RWPE2 (cell line): ENCODE measurements at regions not wholly inside any gene's neighbourhood (a gene's known extent, or its start where the extent isn't known, plus 50 kb on each side); places are given as distances from the start of the nearest gene placed in this dataset.

Experiments
- ATAC-seq: fragments of 200-7000 bp; cut with Tn5 transposase; 3 replicates; pipeline ENCODE4 v1.9.1; 2021; ENCODE audit warnings: low read depth
- DNase-seq: peaks from one replicate; pipeline ENCODE4 v3.0.0-alpha.2; 2020; ENCODE audit warnings: low spot score
- H3K27ac ChIP-seq: fragments of 450-650 bp; 2 replicates; pipeline ENCODE4 v1.5.1; 2017; ENCODE audit warnings: mild to moderate bottlenecking; ENCODE audit not compliant: poor library complexity, severe bottlenecking
- H3K27me3 ChIP-seq: fragments of 250-450 bp; sonication (Bioruptor Pico); 2 replicates; pipeline ENCODE4 v1.5.1; 2021; ENCODE audit warnings: mild to moderate bottlenecking, moderate library complexity; ENCODE audit not compliant: insufficient read depth, poor library complexity, severe bottlenecking
- H3K36me3 ChIP-seq: fragments of 250-450 bp; sonication (Bioruptor Pico); 2 replicates; pipeline ENCODE4 v1.5.1; 2020; ENCODE audit warnings: low read depth, mild to moderate bottlenecking, moderate library complexity
- H3K4me1 ChIP-seq: fragments of 250-450 bp; sonication (Bioruptor Pico); 2 replicates; pipeline ENCODE4 v1.5.1; 2021; ENCODE audit warnings: mild to moderate bottlenecking, moderate library complexity; ENCODE audit not compliant: insufficient read depth, poor library complexity, severe bottlenecking
- H3K4me3 ChIP-seq: fragments of 250-450 bp; sonication (Bioruptor Pico); 2 replicates; pipeline ENCODE4 v1.5.1; 2021; ENCODE audit warnings: mild to moderate bottlenecking, moderate library complexity; ENCODE audit not compliant: severe bottlenecking
- H3K9me3 ChIP-seq: fragments of 250-450 bp; sonication (Bioruptor Pico); 2 replicates; pipeline ENCODE4 v1.5.1; 2021; ENCODE audit warnings: mild to moderate bottlenecking, moderate library complexity; ENCODE audit not compliant: severe bottlenecking
- CTCF ChIP-seq: fragments of 450-650 bp; IDR thresholded peaks from one replicate; pipeline ENCODE4 v1.5.1; 2017; ENCODE audit warnings: mild to moderate bottlenecking, moderate library complexity; ENCODE audit not compliant: poor library complexity, severe bottlenecking

- no peaks in the 10 kb centered on the region for H3K4me1 ChIP-seq
- no peak for TF ChIP-seq CTCF
- ATAC-seq (no peak), DNase-seq (no peak)
- no peaks in the 10 kb centered on the region for H3K36me3 ChIP-seq
- H3K27ac ChIP-seq: no peak overlapping the region
- no peaks in the 10 kb centered on the region for H3K9me3 ChIP-seq
- peaks cover 15% of the 10 kb centered on the region for H3K27me3 ChIP-seq
- H3K4me3 ChIP-seq: no peak overlapping the region
These were observed 198.4 kb upstream of the NTM start for GRCh38 chr11:131172011-131172410.

GRCh38 chr11:131178020-131178419, 192.4 kb upstream of the NTM start:
- ATAC-seq: no peak
- DNase-seq: no peak
- Histone ChIP-seq H3K27ac (no peak overlapping the region), H3K9me3 (no peaks in the 10 kb centered on the region), H3K4me3 (no peak overlapping the region), H3K36me3 (no peaks in the 10 kb centered on the region), H3K27me3 (peaks cover 17% of the 10 kb centered on the region), H3K4me1 (no peaks in the 10 kb centered on the region)
- TF ChIP-seq CTCF: no peak

- no peak for DNase-seq
These were observed 191.8 kb upstream of the NTM start for GRCh38 chr11:131178596-131178995.

GRCh38 chr11:131179836-131180235, 190.6 kb upstream of the NTM start:
- Histone ChIP-seq H3K4me3 (no peak overlapping the region), H3K27ac (no peak overlapping the region), H3K27me3 (peaks cover 22% of the 10 kb centered on the region), H3K36me3 (no peaks in the 10 kb centered on the region), H3K9me3 (no peaks in the 10 kb centered on the region), H3K4me1 (no peaks in the 10 kb centered on the region)
- TF ChIP-seq CTCF: no peak
- ATAC-seq: no peak
- no peak for DNase-seq

More at GRCh38 chr11:131178596-131178995, 191.8 kb upstream of the NTM start:
- no peaks in the 10 kb centered on the region for H3K9me3 ChIP-seq
- H3K36me3 ChIP-seq: no peaks in the 10 kb centered on the region
- H3K4me3 ChIP-seq: no peak overlapping the region
- H3K4me1 ChIP-seq: no peaks in the 10 kb centered on the region
- H3K27ac ChIP-seq: no peak overlapping the region
- peaks cover 17% of the 10 kb centered on the region for H3K27me3 ChIP-seq
- TF ChIP-seq CTCF: no peak
- no peak for ATAC-seq

- H3K27me3 ChIP-seq: peaks cover 20% of the 10 kb centered on the region
- no peaks in the 10 kb centered on the region for H3K4me1 ChIP-seq
- ATAC-seq: no peak
- no peaks in the 10 kb centered on the region for H3K9me3 ChIP-seq
- H3K36me3 ChIP-seq: no peaks in the 10 kb centered on the region
- no peak for TF ChIP-seq CTCF
- no peak overlapping the region for H3K27ac ChIP-seq
- no peak overlapping the region for H3K4me3 ChIP-seq
- no peak for DNase-seq
These were observed 184.5 kb upstream of the NTM start for GRCh38 chr11:131185915-131186314.
